HL-60 (cell line): ENCODE measurements at regions not wholly inside any gene's neighbourhood (a gene's known extent, or its start where the extent isn't known, plus 50 kb on each side); places are given as distances from the start of the nearest gene placed in this dataset.

Experiments used
- DNase-seq, 2 experiments: peaks; one replicate each; pipeline ENCODE4 v3.0.0-alpha.2; 2010 to 2020; ENCODE audit warnings: low read depth in 1 of 2, low spot score in 1 of 2
- H3K27ac ChIP-seq: fragments of 250-450 bp; sonication (Bioruptor Pico); replicated peaks from 2 replicates; pipeline ENCODE4 v1.5.1; 2020; ENCODE audit warnings: mild to moderate bottlenecking, moderate library complexity
- H3K27me3 ChIP-seq: fragments of 250-450 bp; sonication (Bioruptor Pico); 2 replicates; pipeline ENCODE4 v1.5.1; 2021; ENCODE audit warnings: mild to moderate bottlenecking, moderate library complexity; ENCODE audit not compliant: insufficient read depth, poor library complexity, severe bottlenecking
- H3K4me3 ChIP-seq: replicated peaks from 2 replicates; pipeline ENCODE4 v1.5.1; 2011; ENCODE audit warnings: mild to moderate bottlenecking, control low read depth, low read length; ENCODE audit not compliant: insufficient read depth
- GABPA ChIP-seq: IDR thresholded peaks from 2 replicates; pipeline ENCODE4 v1.6.1; 2012; ENCODE audit warnings: low read depth
- POLR2AphosphoS5 ChIP-seq: IDR thresholded peaks from 2 replicates; pipeline ENCODE4 v1.6.1; 2012; ENCODE audit warnings: low read depth
- SPI1 ChIP-seq: IDR thresholded peaks from 2 replicates; pipeline ENCODE4 v1.6.1; 2012; ENCODE audit warnings: low read depth, mild to moderate bottlenecking, borderline replicate concordance
- TF ChIP-seq, protein P1 (sequence below): IDR thresholded peaks from 2 replicates; pipeline ENCODE4 v1.6.1; 2012; ENCODE audit warnings: low read depth; ENCODE audit not compliant: insufficient replicate concordance
- TF ChIP-seq, protein P2 (sequence below): IDR thresholded peaks from one replicate; pipeline ENCODE4 v1.5.1; 2011; ENCODE audit warnings: low read length, control low read depth, inconsistent platforms; ENCODE audit not compliant: insufficient read depth

DNA sequence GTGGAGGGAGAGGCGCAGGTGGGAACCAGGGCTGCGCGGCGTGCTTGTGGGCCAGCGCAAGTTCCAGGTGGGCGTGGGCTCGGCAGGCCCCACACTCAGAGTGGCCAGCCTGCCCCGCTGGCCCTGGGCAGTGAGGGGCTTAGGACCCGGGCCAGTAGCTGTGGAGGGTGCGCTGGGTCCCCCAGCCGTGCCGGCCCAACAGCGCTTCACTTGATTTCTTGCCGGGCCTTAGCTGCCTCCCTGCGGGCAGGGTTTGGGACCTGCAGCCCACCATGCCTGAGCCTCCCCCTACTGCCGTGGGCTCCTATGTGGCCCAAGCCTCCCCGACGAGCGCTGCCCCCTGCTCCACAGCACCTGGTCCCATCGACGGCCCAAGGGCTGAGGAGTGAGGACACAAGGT is 1636.9 kb upstream of the SLC39A10 start:
- Histone ChIP-seq H3K27me3 (no peaks in the 10 kb centered on the region), H3K27ac (no peak overlapping the region), H3K4me3 (no peak overlapping the region)
- DNase-seq, result no peak
- TF ChIP-seq, protein P1, sequence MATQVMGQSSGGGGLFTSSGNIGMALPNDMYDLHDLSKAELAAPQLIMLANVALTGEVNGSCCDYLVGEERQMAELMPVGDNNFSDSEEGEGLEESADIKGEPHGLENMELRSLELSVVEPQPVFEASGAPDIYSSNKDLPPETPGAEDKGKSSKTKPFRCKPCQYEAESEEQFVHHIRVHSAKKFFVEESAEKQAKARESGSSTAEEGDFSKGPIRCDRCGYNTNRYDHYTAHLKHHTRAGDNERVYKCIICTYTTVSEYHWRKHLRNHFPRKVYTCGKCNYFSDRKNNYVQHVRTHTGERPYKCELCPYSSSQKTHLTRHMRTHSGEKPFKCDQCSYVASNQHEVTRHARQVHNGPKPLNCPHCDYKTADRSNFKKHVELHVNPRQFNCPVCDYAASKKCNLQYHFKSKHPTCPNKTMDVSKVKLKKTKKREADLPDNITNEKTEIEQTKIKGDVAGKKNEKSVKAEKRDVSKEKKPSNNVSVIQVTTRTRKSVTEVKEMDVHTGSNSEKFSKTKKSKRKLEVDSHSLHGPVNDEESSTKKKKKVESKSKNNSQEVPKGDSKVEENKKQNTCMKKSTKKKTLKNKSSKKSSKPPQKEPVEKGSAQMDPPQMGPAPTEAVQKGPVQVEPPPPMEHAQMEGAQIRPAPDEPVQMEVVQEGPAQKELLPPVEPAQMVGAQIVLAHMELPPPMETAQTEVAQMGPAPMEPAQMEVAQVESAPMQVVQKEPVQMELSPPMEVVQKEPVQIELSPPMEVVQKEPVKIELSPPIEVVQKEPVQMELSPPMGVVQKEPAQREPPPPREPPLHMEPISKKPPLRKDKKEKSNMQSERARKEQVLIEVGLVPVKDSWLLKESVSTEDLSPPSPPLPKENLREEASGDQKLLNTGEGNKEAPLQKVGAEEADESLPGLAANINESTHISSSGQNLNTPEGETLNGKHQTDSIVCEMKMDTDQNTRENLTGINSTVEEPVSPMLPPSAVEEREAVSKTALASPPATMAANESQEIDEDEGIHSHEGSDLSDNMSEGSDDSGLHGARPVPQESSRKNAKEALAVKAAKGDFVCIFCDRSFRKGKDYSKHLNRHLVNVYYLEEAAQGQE, result no peak
- TF ChIP-seq, protein P2, sequence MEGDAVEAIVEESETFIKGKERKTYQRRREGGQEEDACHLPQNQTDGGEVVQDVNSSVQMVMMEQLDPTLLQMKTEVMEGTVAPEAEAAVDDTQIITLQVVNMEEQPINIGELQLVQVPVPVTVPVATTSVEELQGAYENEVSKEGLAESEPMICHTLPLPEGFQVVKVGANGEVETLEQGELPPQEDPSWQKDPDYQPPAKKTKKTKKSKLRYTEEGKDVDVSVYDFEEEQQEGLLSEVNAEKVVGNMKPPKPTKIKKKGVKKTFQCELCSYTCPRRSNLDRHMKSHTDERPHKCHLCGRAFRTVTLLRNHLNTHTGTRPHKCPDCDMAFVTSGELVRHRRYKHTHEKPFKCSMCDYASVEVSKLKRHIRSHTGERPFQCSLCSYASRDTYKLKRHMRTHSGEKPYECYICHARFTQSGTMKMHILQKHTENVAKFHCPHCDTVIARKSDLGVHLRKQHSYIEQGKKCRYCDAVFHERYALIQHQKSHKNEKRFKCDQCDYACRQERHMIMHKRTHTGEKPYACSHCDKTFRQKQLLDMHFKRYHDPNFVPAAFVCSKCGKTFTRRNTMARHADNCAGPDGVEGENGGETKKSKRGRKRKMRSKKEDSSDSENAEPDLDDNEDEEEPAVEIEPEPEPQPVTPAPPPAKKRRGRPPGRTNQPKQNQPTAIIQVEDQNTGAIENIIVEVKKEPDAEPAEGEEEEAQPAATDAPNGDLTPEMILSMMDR, result no peak
- TF ChIP-seq SPI1 (no peak), POLR2AphosphoS5 (no peak), GABPA (no peak)

DNA sequence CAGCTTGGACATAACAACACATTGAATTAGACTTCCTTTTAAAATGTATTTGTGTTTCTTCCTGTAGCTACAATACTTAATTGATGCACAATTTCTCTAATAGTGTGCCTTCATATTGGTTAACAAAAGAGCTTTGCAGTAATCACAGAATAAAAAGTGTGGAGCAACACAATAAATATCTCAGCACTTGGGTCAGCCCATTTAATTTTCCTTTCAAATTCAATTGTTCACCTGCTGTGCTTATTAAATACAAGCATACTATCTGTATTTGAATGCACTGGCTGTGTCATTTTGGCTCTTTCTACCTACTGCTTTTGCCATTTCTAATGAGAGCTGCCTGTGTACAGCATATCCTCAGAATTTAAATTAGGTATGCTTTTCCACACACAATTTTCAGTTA is 1641.3 kb upstream of the SLC39A10 start:
- no peak overlapping the region for H3K4me3 ChIP-seq
- no peak for DNase-seq
- TF ChIP-seq, protein P2, result no peak
- TF ChIP-seq, protein P1, result no peak
- no peak overlapping the region for H3K27ac ChIP-seq
- no peaks in the 10 kb centered on the region for H3K27me3 ChIP-seq

DNA sequence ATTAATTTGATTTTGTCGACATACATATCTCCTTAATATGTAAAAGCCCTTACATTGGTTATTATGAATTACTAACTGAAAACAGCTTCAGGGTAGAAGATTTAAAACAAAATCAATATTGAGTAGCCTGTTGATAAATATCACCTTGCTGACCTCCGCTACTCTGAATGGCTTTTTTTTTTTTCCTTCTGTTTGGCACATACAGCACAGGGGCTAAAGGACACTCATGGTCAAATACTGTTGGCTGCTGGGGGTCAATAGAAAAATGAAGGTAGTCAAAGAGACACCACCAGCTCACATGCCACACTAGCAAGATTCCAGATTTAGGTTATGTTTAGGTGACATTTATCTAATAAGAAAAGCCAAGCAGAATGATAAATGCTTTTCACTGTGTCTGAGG is 1642.4 kb upstream of the SLC39A10 start:
- no peaks in the 10 kb centered on the region for H3K27me3 ChIP-seq
- no peak overlapping the region for H3K27ac ChIP-seq
- no peak overlapping the region for H3K4me3 ChIP-seq
- DNase-seq, result no peak
- TF ChIP-seq GABPA (no peak), POLR2AphosphoS5 (no peak), SPI1 (no peak)
- TF ChIP-seq, protein P2, result no peak
- TF ChIP-seq, protein P1, result no peak
